ENCODE measurements at regions not wholly inside any gene's neighbourhood (a gene's known extent, or its start where the extent isn't known, plus 50 kb on each side); places are given as distances from the start of the nearest gene placed in this dataset.

DNA sequence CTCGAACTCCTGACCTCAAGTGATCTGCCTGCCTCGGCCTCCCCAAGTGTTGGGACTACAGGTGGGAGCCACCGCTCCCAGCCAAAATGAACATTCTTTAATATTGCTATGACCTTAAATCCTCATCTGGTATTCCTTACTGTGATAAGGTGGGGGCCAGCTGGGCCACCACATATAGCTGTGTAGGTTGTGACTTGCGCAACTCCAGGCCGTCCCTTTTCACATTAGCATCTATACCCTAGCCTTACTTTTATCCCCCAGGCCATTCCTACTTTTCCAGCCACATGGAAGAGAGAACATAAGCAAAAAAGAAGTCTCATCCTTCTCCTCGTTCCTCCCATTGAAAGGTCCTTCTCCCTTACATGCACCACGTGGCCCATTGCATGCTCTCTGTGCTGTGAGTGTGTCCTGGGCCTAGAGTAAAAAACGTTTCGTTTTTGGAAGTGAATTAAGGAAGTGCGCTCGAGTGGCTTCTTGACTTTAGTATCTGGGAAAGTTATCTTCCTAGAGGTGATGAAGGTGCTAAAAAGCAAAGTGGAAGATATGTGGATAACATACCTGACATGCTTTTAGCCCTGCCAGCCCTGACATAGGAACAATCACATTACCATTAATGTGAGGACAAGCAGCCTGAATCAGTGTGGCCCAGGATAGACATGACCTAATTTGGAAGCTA, 56.8 kb upstream of the KIF13A start:
- Histone ChIP-seq H3K27me3 (ENCODE audit: control insufficient read depth, insufficient read depth, low read length) (no peaks in the 10 kb centered on the region), H3K9ac (ENCODE audit: low read depth, low read length) (no peak overlapping the region), H3K4me3 (ENCODE audit: insufficient read depth, low read depth, low read length) (no peak overlapping the region), H2AK5ac (ENCODE audit: low read depth, low read length) (peak overlapping the region; percentile 71; the same call in 1 of the 2 replicates), H3K4ac (ENCODE audit: low read depth, low read length) (peak overlapping the region; percentile 30; the same call in 1 of the 2 replicates), H2BK5ac (ENCODE audit: low read depth, low read length, poor library complexity, severe bottlenecking) (no peak overlapping the region), H2AK9ac (replicated peaks; ENCODE audit: low read depth, low read length, poor library complexity) (no peak overlapping the region), H3K4me2 (ENCODE audit: low read depth, low read length) (no peak overlapping the region), H2BK20ac (ENCODE audit: low read depth, low read length) (peak overlapping the region; percentile 50; the same call in 1 of the 2 replicates), H3K14ac (replicated peaks; ENCODE audit: low read depth, low read length) (no peak overlapping the region), H2BK15ac (ENCODE audit: low read depth, low read length) (peak overlapping the region; percentile 4; the same call in 1 of the 3 replicates), H4K5ac (ENCODE audit: low read depth, low read length) (no peak overlapping the region), H3K56ac (ENCODE audit: extremely low read depth, insufficient read depth, low read length) (no peak overlapping the region), H4K8ac (ENCODE audit: low read depth in 2 of 2, low read length in 2 of 2) (no peak overlapping the region), H2BK120ac (ENCODE audit: low read depth, low read length) (peak overlapping the region; percentile 7; the same call in 1 of the 2 replicates), H3K36me3 (ENCODE audit: control insufficient read depth, insufficient read depth, low read length) (no peaks in the 10 kb centered on the region), H4K91ac (ENCODE audit: insufficient read depth, low read depth, low read length) (no peak overlapping the region), H3K9me1 (ENCODE audit: insufficient read depth, low read length) (no peaks in the 10 kb centered on the region), H2AFZ (replicated peaks; ENCODE audit: low read length, poor library complexity) (no peak overlapping the region), H3K18ac (ENCODE audit: low read depth, low read length) (no peak overlapping the region), H3K79me1 (ENCODE audit: low read depth in 1 of 2, low read length in 2 of 2) (no peaks in the 10 kb centered on the region), H3K4me1 (ENCODE audit: control insufficient read depth, insufficient read depth, low read length) (peaks cover 13% of the 10 kb centered on the region), H4K20me1 (ENCODE audit: insufficient read depth, low read length) (no peaks in the 10 kb centered on the region), H3K27ac (ENCODE audit: insufficient read depth, low read length) (no peak overlapping the region), H3K9me3 (ENCODE audit: control insufficient read depth, insufficient read depth, low read length) (no peaks in the 10 kb centered on the region), H3K23ac (ENCODE audit: low read depth, low read length) (no peak overlapping the region)
- TF ChIP-seq, protein P1, sequence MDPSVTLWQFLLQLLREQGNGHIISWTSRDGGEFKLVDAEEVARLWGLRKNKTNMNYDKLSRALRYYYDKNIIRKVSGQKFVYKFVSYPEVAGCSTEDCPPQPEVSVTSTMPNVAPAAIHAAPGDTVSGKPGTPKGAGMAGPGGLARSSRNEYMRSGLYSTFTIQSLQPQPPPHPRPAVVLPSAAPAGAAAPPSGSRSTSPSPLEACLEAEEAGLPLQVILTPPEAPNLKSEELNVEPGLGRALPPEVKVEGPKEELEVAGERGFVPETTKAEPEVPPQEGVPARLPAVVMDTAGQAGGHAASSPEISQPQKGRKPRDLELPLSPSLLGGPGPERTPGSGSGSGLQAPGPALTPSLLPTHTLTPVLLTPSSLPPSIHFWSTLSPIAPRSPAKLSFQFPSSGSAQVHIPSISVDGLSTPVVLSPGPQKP (IDR thresholded peaks at IDR 0.05; ENCODE audit: borderline replicate concordance, low read depth, low read length), result no peak
- TF ChIP-seq SMC3 (IDR thresholded peaks at IDR 0.05; ENCODE audit: low read depth, low read length) (no peak), FOS (IDR thresholded peaks at IDR 0.05; ENCODE audit: low read depth, low read length) (no peak), CEBPB (IDR thresholded peaks at IDR 0.05; ENCODE audit: low read depth, low read length) (peak; percentile 65), MAFK (IDR thresholded peaks at IDR 0.05; ENCODE audit: low read depth, low read length) (no peak), RAD21 (IDR thresholded peaks at IDR 0.05; ENCODE audit: low read length) (no peak), RFX5 (IDR thresholded peaks at IDR 0.05; ENCODE audit: low read depth, low read length) (no peak)
- ChIA-PET CTCF (interaction anchor here (0.7 kb wide), 1 partner anchor 81 kb away, joined by 4 read pairs; no protein-coding TSS in a partner anchor), POLR2A (ENCODE audit: unreplicated experiment) (no interaction called here)
- dilution Hi-C loops (cut with HindIII; ENCODE audit: low sequenced_read_pairs, unreplicated experiment) (no loop called here), intact Hi-C loops (cut with micrococcal nuclease) (no loop called here), in situ Hi-C loops (cut with MboI; ENCODE audit: low sequenced_read_pairs) (no loop called here)
- no peak for DNase-seq
- no peak for ATAC-seq (ENCODE audit: low read depth)
- no TSS peak for BruUV-seq (replicated peaks)
- WGBS, 2 experiments (ENCODE audit: extremely low coverage in 2 of 2, insufficient read length in 1 of 2), result 100% methylated on average over 4 of the region's 11 CpGs; no CpG with 5 or more reads in 1 of the 2 experiments
